ENCODE measurements at regions not wholly inside any gene's neighbourhood (a gene's known extent, or its start where the extent isn't known, plus 50 kb on each side); places are given as distances from the start of the nearest gene placed in this dataset.

DNA sequence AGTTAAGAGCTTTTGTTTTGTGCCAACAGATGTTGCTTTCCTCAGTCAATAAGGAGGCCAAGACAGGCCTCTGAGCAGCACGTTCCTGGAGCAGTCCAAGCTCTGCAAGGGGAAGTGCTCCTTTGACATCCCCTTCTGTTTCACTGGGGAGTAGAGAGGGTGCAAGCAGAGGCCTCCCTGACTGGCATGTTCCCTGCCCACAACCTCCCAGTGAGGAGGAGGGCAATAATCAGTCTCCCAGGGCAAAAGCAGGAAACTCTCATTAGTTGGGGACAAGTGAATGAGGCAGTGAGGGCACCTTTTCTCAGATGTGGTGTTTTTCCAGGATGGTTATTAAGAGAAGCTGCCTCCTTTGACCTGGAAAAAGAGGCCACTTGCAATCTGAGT lies 79.5 kb upstream of the ZBED5 start:
- TF ChIP-seq, protein P1, sequence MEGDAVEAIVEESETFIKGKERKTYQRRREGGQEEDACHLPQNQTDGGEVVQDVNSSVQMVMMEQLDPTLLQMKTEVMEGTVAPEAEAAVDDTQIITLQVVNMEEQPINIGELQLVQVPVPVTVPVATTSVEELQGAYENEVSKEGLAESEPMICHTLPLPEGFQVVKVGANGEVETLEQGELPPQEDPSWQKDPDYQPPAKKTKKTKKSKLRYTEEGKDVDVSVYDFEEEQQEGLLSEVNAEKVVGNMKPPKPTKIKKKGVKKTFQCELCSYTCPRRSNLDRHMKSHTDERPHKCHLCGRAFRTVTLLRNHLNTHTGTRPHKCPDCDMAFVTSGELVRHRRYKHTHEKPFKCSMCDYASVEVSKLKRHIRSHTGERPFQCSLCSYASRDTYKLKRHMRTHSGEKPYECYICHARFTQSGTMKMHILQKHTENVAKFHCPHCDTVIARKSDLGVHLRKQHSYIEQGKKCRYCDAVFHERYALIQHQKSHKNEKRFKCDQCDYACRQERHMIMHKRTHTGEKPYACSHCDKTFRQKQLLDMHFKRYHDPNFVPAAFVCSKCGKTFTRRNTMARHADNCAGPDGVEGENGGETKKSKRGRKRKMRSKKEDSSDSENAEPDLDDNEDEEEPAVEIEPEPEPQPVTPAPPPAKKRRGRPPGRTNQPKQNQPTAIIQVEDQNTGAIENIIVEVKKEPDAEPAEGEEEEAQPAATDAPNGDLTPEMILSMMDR (IDR thresholded peaks at IDR 0.05), result no peak
- TF ChIP-seq POLR2A (IDR thresholded peaks at IDR 0.05), result no peak
- no peak for TF ChIP-seq POLR2AphosphoS5 (IDR thresholded peaks at IDR 0.05)
- TF ChIP-seq EP300 (IDR thresholded peaks at IDR 0.05), result no peak

Measured in stomach (tissue), 4 donors.